Stomach (tissue), 4 donors: ENCODE measurements at regions not wholly inside any gene's neighbourhood (a gene's known extent, or its start where the extent isn't known, plus 50 kb on each side); places are given as distances from the start of the nearest gene placed in this dataset.

Experiments
- CTCF ChIP-seq, 7 experiments: fragments of 450-650 bp in 4 of 7; fragments of 200-600 bp in 3 of 7; sonication (generic) in 3 of 7; IDR thresholded peaks; one replicate each; pipeline ENCODE4 v1.5.1; 2016 to 2019; ENCODE audit warnings: antibody characterized with exemption in 7 of 7, control low read depth in 2 of 7, mild to moderate bottlenecking in 1 of 7
- POLR2A ChIP-seq, 4 donors: fragments of 450-650 bp; IDR thresholded peaks; one replicate each; pipeline ENCODE4 v1.6.1; 2016; ENCODE audit warnings: antibody characterized with exemption in 4 of 4, control low read depth in 2 of 4, mild to moderate bottlenecking in 1 of 4, moderate library complexity in 1 of 4

GRCh38 chr20:11080781-11081377 lies 407.1 kb upstream of the JAG1 start:
- TF ChIP-seq POLR2A (IDR thresholded peaks at IDR 0.05) (no peak), CTCF (IDR thresholded peaks at IDR 0.05) (no peak)
